H9 (cell line): ENCODE measurements at regions not wholly inside any gene's neighbourhood (a gene's known extent, or its start where the extent isn't known, plus 50 kb on each side); places are given as distances from the start of the nearest gene placed in this dataset.

Experiments
- DNase-seq: peaks from one replicate; pipeline ENCODE4 v3.0.0-alpha.2; 2017
- H2AFZ ChIP-seq: one replicate; pipeline ENCODE4 v1.6.1; 2013; ENCODE audit warnings: mild to moderate bottlenecking, low read length, control low read depth, moderate library complexity
- H2AK5ac ChIP-seq: 2 replicates; pipeline ENCODE4 v1.6.1; 2013; ENCODE audit warnings: low read length, control low read depth, mixed read lengths; ENCODE audit not compliant: insufficient read length
- H2BK120ac ChIP-seq: one replicate; pipeline ENCODE4 v1.6.1; 2013; ENCODE audit warnings: low read depth, mild to moderate bottlenecking, low read length, control low read depth, inconsistent platforms; ENCODE audit not compliant: poor library complexity, severe bottlenecking
- H2BK12ac ChIP-seq: 2 replicates; pipeline ENCODE4 v1.6.1; 2013; ENCODE audit warnings: low read length, control low read depth, mixed read lengths, low read depth; ENCODE audit not compliant: insufficient read length
- H2BK15ac ChIP-seq: 2 replicates; pipeline ENCODE4 v1.6.1; 2013; ENCODE audit warnings: low read depth, low read length, control low read depth
- H2BK20ac ChIP-seq: one replicate; pipeline ENCODE4 v1.6.1; 2013; ENCODE audit warnings: low read depth, mild to moderate bottlenecking, low read length, control low read depth, inconsistent platforms; ENCODE audit not compliant: poor library complexity, severe bottlenecking
- H2BK5ac ChIP-seq: 2 replicates; pipeline ENCODE4 v1.6.1; 2013; ENCODE audit warnings: low read length, control low read depth, mixed read lengths; ENCODE audit not compliant: insufficient read length
- H3K14ac ChIP-seq: 2 replicates; pipeline ENCODE4 v1.6.1; 2013; ENCODE audit warnings: low read length, control low read depth; ENCODE audit not compliant: insufficient read depth
- H3K18ac ChIP-seq: 2 replicates; pipeline ENCODE4 v1.6.1; 2013; ENCODE audit warnings: low read depth, mild to moderate bottlenecking, mixed read lengths, low read length, control low read depth; ENCODE audit not compliant: insufficient read length
- H3K23ac ChIP-seq: 2 replicates; pipeline ENCODE4 v1.6.1; 2013; ENCODE audit warnings: low read length, control low read depth, mixed read lengths, low read depth; ENCODE audit not compliant: insufficient read length
- H3K23me2 ChIP-seq: 2 replicates; pipeline ENCODE4 v1.6.1; 2013; ENCODE audit warnings: low read depth, mild to moderate bottlenecking, mixed read lengths, low read length, control low read depth; ENCODE audit not compliant: insufficient read length, poor library complexity, severe bottlenecking
- H3K27ac ChIP-seq: 2 replicates; pipeline ENCODE4 v1.5.1; 2013; ENCODE audit warnings: low read length, control low read depth, mixed read lengths, low read depth; ENCODE audit not compliant: insufficient read length
- H3K27me3 ChIP-seq: 2 replicates; pipeline ENCODE4 v1.6.1; 2013; ENCODE audit warnings: low read length, control low read depth, inconsistent platforms; ENCODE audit not compliant: insufficient read depth
- H3K4ac ChIP-seq: 2 replicates; pipeline ENCODE4 v1.6.1; 2013; ENCODE audit warnings: low read depth, mild to moderate bottlenecking, control low read depth, inconsistent platforms, low read length, moderate library complexity
- H3K4me1 ChIP-seq: 2 replicates; pipeline ENCODE4 v1.6.1; 2013; ENCODE audit warnings: low read length, control low read depth, inconsistent platforms; ENCODE audit not compliant: insufficient read depth
- H3K4me2 ChIP-seq: 2 replicates; pipeline ENCODE4 v1.6.1; 2013; ENCODE audit warnings: low read length, control low read depth, mixed read lengths; ENCODE audit not compliant: insufficient read length, insufficient read depth
- H3K56ac ChIP-seq: 2 replicates; pipeline ENCODE4 v1.6.1; 2013; ENCODE audit warnings: low read depth, mild to moderate bottlenecking, mixed read lengths, low read length, control low read depth; ENCODE audit not compliant: insufficient read length
- H3K79me1 ChIP-seq: 2 replicates; pipeline ENCODE4 v1.6.1; 2013; ENCODE audit warnings: low read depth, mild to moderate bottlenecking, moderate library complexity, low read length, control low read depth, inconsistent platforms; ENCODE audit not compliant: insufficient read depth, poor library complexity, severe bottlenecking
- H3K79me2 ChIP-seq: 2 replicates; pipeline ENCODE4 v1.6.1; 2013; ENCODE audit warnings: low read length, control low read depth, inconsistent platforms; ENCODE audit not compliant: insufficient read depth
- H3K9ac ChIP-seq: 2 replicates; pipeline ENCODE4 v1.6.1; 2013; ENCODE audit warnings: low read length, control low read depth, mixed read lengths; ENCODE audit not compliant: insufficient read length; ENCODE audit errors: extremely low read depth
- H3K9me3 ChIP-seq: one replicate; pipeline ENCODE4 v1.6.1; 2013; ENCODE audit warnings: low read depth, low read length, inconsistent platforms; ENCODE audit not compliant: control insufficient read depth
- H3T11ph ChIP-seq: one replicate; pipeline ENCODE4 v1.6.1; 2013; ENCODE audit warnings: mild to moderate bottlenecking, low read length, control low read depth, inconsistent platforms
- H4K20me1 ChIP-seq: one replicate; pipeline ENCODE4 v1.6.1; 2013; ENCODE audit not compliant: control insufficient read depth, insufficient read length, insufficient read depth
- H4K5ac ChIP-seq: 2 replicates; pipeline ENCODE4 v1.6.1; 2013; ENCODE audit warnings: low read depth, mild to moderate bottlenecking, mixed read lengths, low read length, control low read depth; ENCODE audit not compliant: insufficient read length
- H4K8ac ChIP-seq: replicated peaks from 2 replicates; pipeline ENCODE4 v1.6.1; 2013; ENCODE audit warnings: low read length, control low read depth, mixed read lengths, low read depth; ENCODE audit not compliant: insufficient read length
- H4K91ac ChIP-seq: 2 replicates; pipeline ENCODE4 v1.6.1; 2013; ENCODE audit warnings: low read depth, mild to moderate bottlenecking, moderate library complexity, mixed read lengths, low read length, control low read depth; ENCODE audit not compliant: insufficient read length
- H3K27ac Mint-ChIP-seq, 3 experiments: 2 replicates in 2 of 3; 3 replicates in 1 of 3; pipeline ENCODE4 v1.8.0; 2020 to 2021; ENCODE audit warnings: mixed read lengths in 3 of 3, mild to moderate bottlenecking in 1 of 3, moderate library complexity in 1 of 3
- H3K27me3 Mint-ChIP-seq: 2 replicates; pipeline ENCODE4 v1.8.0; 2021; ENCODE audit warnings: low read depth, mild to moderate bottlenecking, moderate library complexity, mixed read lengths
- H3K36me3 Mint-ChIP-seq, 3 experiments: 2 replicates in 2 of 3; 3 replicates in 1 of 3; pipeline ENCODE4 v1.8.0; 2020 to 2021; ENCODE audit warnings: low read depth in 3 of 3, mixed read lengths in 3 of 3; ENCODE audit not compliant: insufficient read depth in 1 of 3
- H3K4me1 Mint-ChIP-seq, 2 experiments: 2 replicates each; pipeline ENCODE4 v1.8.0; 2020; ENCODE audit warnings: mixed read lengths in 2 of 2
- H3K4me3 Mint-ChIP-seq, 2 experiments: 2 replicates in 1 of 2; 3 replicates in 1 of 2; pipeline ENCODE4 v1.8.0; 2020 to 2021; ENCODE audit warnings: mild to moderate bottlenecking in 2 of 2, mixed read lengths in 2 of 2, moderate library complexity in 1 of 2
- H3K9me3 Mint-ChIP-seq, 2 experiments: 2 replicates in 1 of 2; 3 replicates in 1 of 2; pipeline ENCODE4 v1.8.0; 2020; ENCODE audit warnings: mild to moderate bottlenecking in 2 of 2, mixed read lengths in 2 of 2, moderate library complexity in 1 of 2
- CTCF ChIP-seq: fragments of 200-600 bp; sonication (generic); conservative IDR thresholded peaks from 3 replicates; pipeline ENCODE4 v1.8.0; 2021; ENCODE audit warnings: antibody characterized with exemption, mild to moderate bottlenecking
- WGBS: extraction: QIAGEN DNeasy Blood & Tissue Kit; methylation state at CpG from one replicate; pipeline ENCODE4 v1.1.7; 2013; ENCODE audit warnings: missing lambda C conversion rate, low lambda C conversion rate, mixed read lengths; ENCODE audit not compliant: insufficient read length; ENCODE audit errors: extremely low coverage; 5-methylcytosine and 5-hydroxymethylcytosine counted together

- WGBS: no CpG with 5 or more reads among the region's 6 CpGs
- no peak overlapping the region for H3K4me2 ChIP-seq
- H3K79me1 ChIP-seq: no peaks in the 10 kb centered on the region
- no peak overlapping the region for H2BK120ac ChIP-seq
- H2AFZ ChIP-seq: no peak overlapping the region
- H3T11ph ChIP-seq: no peak overlapping the region
- no peak overlapping the region for H3K14ac ChIP-seq
- no peaks in the 10 kb centered on the region for H3K4me1 ChIP-seq
- H4K91ac ChIP-seq: no peak overlapping the region
- H3K36me3 Mint-ChIP-seq: peaks cover 0 to 11% (median 1%) of the 10 kb centered on the region in 3 experiments; a peak in 3 of 7 replicates
- H3K27me3 ChIP-seq: no peaks in the 10 kb centered on the region; the same call in 1 of the 2 replicates
- no peaks in the 10 kb centered on the region for H3K9me3 ChIP-seq
- peaks cover 0 to 2% of the 10 kb centered on the region in 2 experiments; a peak in 1 of 5 replicates for H3K9me3 Mint-ChIP-seq
- no peak overlapping the region for H2BK20ac ChIP-seq
- H2BK15ac ChIP-seq: no peak overlapping the region
- H3K18ac ChIP-seq: no peak overlapping the region
- no peak for TF ChIP-seq CTCF
- no peak overlapping the region for H2AK5ac ChIP-seq
- H4K5ac ChIP-seq: no peak overlapping the region
- H3K9ac ChIP-seq: no peak overlapping the region
- peak overlapping the region in 1 of 3 experiments; percentile 41; a peak in 1 of 7 replicates for H3K27ac Mint-ChIP-seq
- H3K56ac ChIP-seq: no peak overlapping the region
- H4K20me1 ChIP-seq: no peaks in the 10 kb centered on the region
- peaks cover 32 to 33% of the 10 kb centered on the region in 2 experiments for H3K4me1 Mint-ChIP-seq
- H3K79me2 ChIP-seq: no peaks in the 10 kb centered on the region
- no peaks in the 10 kb centered on the region for H3K23me2 ChIP-seq
- H4K8ac ChIP-seq: no peak overlapping the region
- no peak overlapping the region for H3K4ac ChIP-seq
- no peak overlapping the region for H2BK5ac ChIP-seq
- H3K27me3 Mint-ChIP-seq: peaks cover 2% of the 10 kb centered on the region
- no peak overlapping the region for H3K27ac ChIP-seq
- DNase-seq: no peak
- no peak overlapping the region for H3K4me3 Mint-ChIP-seq
- H3K23ac ChIP-seq: no peak overlapping the region
- no peak overlapping the region for H2BK12ac ChIP-seq
Observed at GRCh38 chr16:51418258-51418657, 267.2 kb upstream of the SALL1 start.
